ENCODE measurements at regions not wholly inside any gene's neighbourhood (a gene's known extent, or its start where the extent isn't known, plus 50 kb on each side); places are given as distances from the start of the nearest gene placed in this dataset.

- no peak for TF ChIP-seq CTCF (IDR thresholded peaks at IDR 0.05; ENCODE audit: borderline replicate concordance, extremely low read depth, insufficient read depth)
- Histone ChIP-seq H3K9ac (ENCODE audit: low read length in 3 of 3) (no peak overlapping the region), H3K27me3 (ENCODE audit: control insufficient read depth, insufficient read depth, low read length) (no peaks in the 10 kb centered on the region), H3K9me3 (ENCODE audit: control insufficient read depth in 2 of 3, insufficient read depth in 1 of 3, low read length in 3 of 3) (no peaks in the 10 kb centered on the region), H3K4me3 (ENCODE audit: low read length in 3 of 3) (no peak overlapping the region), H3K36me3 (ENCODE audit: control insufficient read depth in 2 of 3, insufficient read depth in 3 of 3, low read length in 3 of 3) (no peaks in the 10 kb centered on the region), H3K27ac (ENCODE audit: low read depth in 2 of 2, low read length in 2 of 2) (no peak overlapping the region), H3K4me1 (ENCODE audit: control insufficient read depth in 2 of 3, insufficient read depth in 2 of 3, low read depth in 1 of 3, low read length in 3 of 3) (peaks cover 7 to 13% (median 8%) of the 10 kb centered on the region in 3 donors)
- DNase-seq: no peak
- no peak for FAIRE-seq
- intact Hi-C loops (cut with DNase I): loop anchor here (5.0 kb wide), 1 partner anchor 246 kb away; no protein-coding TSS in a partner anchor
Measured at GRCh38 chr5:68533051-68533450, 317.5 kb downstream of the PIK3R1 start.

- intact Hi-C loops (cut with DNase I): loop anchor here (5.0 kb wide), 1 partner anchor 246 kb away; no protein-coding TSS in a partner anchor
- FAIRE-seq: no peak
- H3K4me1 ChIP-seq (ENCODE audit: control insufficient read depth in 2 of 3, insufficient read depth in 2 of 3, low read depth in 1 of 3, low read length in 3 of 3): peaks cover 7 to 13% (median 8%) of the 10 kb centered on the region in 3 donors
- H3K36me3 ChIP-seq (ENCODE audit: control insufficient read depth in 2 of 3, insufficient read depth in 3 of 3, low read length in 3 of 3): no peaks in the 10 kb centered on the region
- no peak for TF ChIP-seq CTCF (IDR thresholded peaks at IDR 0.05; ENCODE audit: borderline replicate concordance, extremely low read depth, insufficient read depth)
- H3K9me3 ChIP-seq (ENCODE audit: control insufficient read depth in 2 of 3, insufficient read depth in 1 of 3, low read length in 3 of 3): no peaks in the 10 kb centered on the region
- DNase-seq: peak in 1 of 5 donors; percentile 69
- no peaks in the 10 kb centered on the region for H3K27me3 ChIP-seq (ENCODE audit: control insufficient read depth, insufficient read depth, low read length)
- peak overlapping the region in 1 of 3 donors; percentile 11 for H3K4me3 ChIP-seq (ENCODE audit: low read length in 3 of 3)
- H3K9ac ChIP-seq (ENCODE audit: low read length in 3 of 3): no peak overlapping the region
- peak overlapping the region; percentile 5 to 29 for H3K27ac ChIP-seq (ENCODE audit: low read depth in 2 of 2, low read length in 2 of 2)
Measured at GRCh38 chr5:68533571-68534084, 318.1 kb downstream of the PIK3R1 start.

- no peak for TF ChIP-seq CTCF (IDR thresholded peaks at IDR 0.05; ENCODE audit: borderline replicate concordance, extremely low read depth, insufficient read depth)
- peak overlapping the region in 1 of 3 donors; percentile 12 for H3K4me3 ChIP-seq (ENCODE audit: low read length in 3 of 3)
- H3K27me3 ChIP-seq (ENCODE audit: control insufficient read depth, insufficient read depth, low read length): no peaks in the 10 kb centered on the region
- DNase-seq (peak in 3 of 5 donors; percentile 46 to 83 (median 82)), FAIRE-seq (no peak)
- intact Hi-C loops (cut with DNase I): loop anchor here (5.0 kb wide), 1 partner anchor 247 kb away; no protein-coding TSS in a partner anchor
- no peaks in the 10 kb centered on the region for H3K36me3 ChIP-seq (ENCODE audit: control insufficient read depth in 2 of 3, insufficient read depth in 3 of 3, low read length in 3 of 3)
- peak overlapping the region in 1 of 3 donors; percentile 29 for H3K9ac ChIP-seq (ENCODE audit: low read length in 3 of 3)
- peaks cover 7 to 13% (median 8%) of the 10 kb centered on the region in 3 donors for H3K4me1 ChIP-seq (ENCODE audit: control insufficient read depth in 2 of 3, insufficient read depth in 2 of 3, low read depth in 1 of 3, low read length in 3 of 3)
- H3K27ac ChIP-seq (ENCODE audit: low read depth in 2 of 2, low read length in 2 of 2): peak overlapping the region; percentile 38 to 76
- no peaks in the 10 kb centered on the region for H3K9me3 ChIP-seq (ENCODE audit: control insufficient read depth in 2 of 3, insufficient read depth in 1 of 3, low read length in 3 of 3)
Measured at GRCh38 chr5:68534131-68534940, 318.8 kb downstream of the PIK3R1 start.

Data from kidney (tissue), 13 donors.